T-cell (primary cell): ENCODE measurements at regions not wholly inside any gene's neighbourhood (a gene's known extent, or its start where the extent isn't known, plus 50 kb on each side); places are given as distances from the start of the nearest gene placed in this dataset.

Source experiments
- ATAC-seq, 4 experiments: fragments of 200-7000 bp in 3 of 4; fragments of 150-1000 bp in 1 of 4; cut with Tn5 transposase; replicated peaks in 1 of 4; 1 replicate in 3 of 4; 2 replicates in 1 of 4; pipeline ENCODE4 v1.10.0; 2021; ENCODE audit warnings: moderate library complexity in 3 of 4, mild to moderate bottlenecking in 2 of 4, moderate number of reproducible peaks in 1 of 4
- CTCF ChIA-PET, 2 donors: fragments of 300-600 bp; sonication (Branson Sonifier 250); formaldehyde crosslinking; loops; one replicate each; lab custom pipeline; 2022; ENCODE audit warnings: antibody characterized with exemption in 2 of 2; lab: Charles Lee
- POLR2A ChIA-PET, 2 donors: fragments of 300-600 bp; sonication (Branson Sonifier 250); formaldehyde crosslinking; loops; one replicate each; lab custom pipeline; 2022; ENCODE audit warnings: antibody characterized with exemption in 2 of 2; lab: Charles Lee
- DNase-seq, 35 experiments: peaks; one replicate each; pipeline versions ENCODE4 v3.0.0 to v3.0.0-alpha.2; 2013 to 2023
- H3K27ac ChIP-seq: one replicate; pipeline ENCODE4 v1.5.1; 2013; ENCODE audit warnings: low read length
- H3K27me3 ChIP-seq, 2 experiments: replicated peaks in 1 of 2; 1 replicate in 1 of 2; 2 replicates in 1 of 2; pipeline versions ENCODE4 v1.6.1 to v1.7.0; 2013; ENCODE audit warnings: low read length in 1 of 2, mixed read lengths in 1 of 2; ENCODE audit not compliant: control insufficient read depth in 2 of 2, insufficient read depth in 2 of 2; ENCODE audit errors: extremely low read depth in 1 of 2
- H3K36me3 ChIP-seq, 2 donors: 1 replicate in 1 of 2; 2 replicates in 1 of 2; pipeline versions ENCODE4 v1.6.1 to v1.7.0; 2013; ENCODE audit warnings: low read length in 1 of 2; ENCODE audit not compliant: control insufficient read depth in 2 of 2, insufficient read depth in 1 of 2; ENCODE audit errors: extremely low read depth in 1 of 2
- H3K4me1 ChIP-seq, 2 experiments: 1 replicate in 1 of 2; 2 replicates in 1 of 2; pipeline versions ENCODE4 v1.6.1 to v1.7.0; 2013; ENCODE audit warnings: low read length in 2 of 2, mixed read lengths in 1 of 2; ENCODE audit not compliant: insufficient read depth in 2 of 2, control insufficient read depth in 1 of 2; ENCODE audit errors: extremely low read depth in 1 of 2
- H3K4me3 ChIP-seq, 2 donors: 1 replicate in 1 of 2; 2 replicates in 1 of 2; pipeline versions ENCODE4 v1.5.1 to v1.7.0; 2013; ENCODE audit warnings: mild to moderate bottlenecking in 2 of 2, low read length in 1 of 2, moderate library complexity in 1 of 2; ENCODE audit not compliant: control insufficient read depth in 1 of 2; ENCODE audit errors: extremely low read depth in 1 of 2
- H3K9me3 ChIP-seq: 2 replicates; pipeline ENCODE4 v1.7.0; 2013
- H3K27ac Mint-ChIP-seq, 2 donors: one replicate each; pipeline ENCODE4 v1.8.0; 2020 to 2021; ENCODE audit warnings: mild to moderate bottlenecking in 2 of 2, mixed read lengths in 2 of 2
- H3K27me3 Mint-ChIP-seq, 2 donors: one replicate each; pipeline ENCODE4 v1.8.0; 2021 to 2022; ENCODE audit warnings: mixed read lengths in 2 of 2
- H3K36me3 Mint-ChIP-seq: one replicate; pipeline ENCODE4 v1.8.0; 2021; ENCODE audit warnings: mixed read lengths
- H3K4me1 Mint-ChIP-seq, 3 donors: one replicate each; pipeline ENCODE4 v1.8.0; 2020 to 2022; ENCODE audit warnings: mixed read lengths in 3 of 3, mild to moderate bottlenecking in 1 of 3
- H3K4me3 Mint-ChIP-seq, 3 donors: one replicate each; pipeline ENCODE4 v1.8.0; 2020 to 2022; ENCODE audit warnings: mild to moderate bottlenecking in 3 of 3, mixed read lengths in 3 of 3, moderate library complexity in 3 of 3
- H3K9me3 Mint-ChIP-seq, 3 donors: one replicate each; pipeline ENCODE4 v1.8.0; 2020 to 2022; ENCODE audit warnings: mixed read lengths in 3 of 3
- WGBS: methylation state at CpG from one replicate; pipeline ENCODE4 v1.1.5; 2013; ENCODE audit warnings: missing lambda C conversion rate; ENCODE audit not compliant: insufficient coverage; 5-methylcytosine and 5-hydroxymethylcytosine counted together

- H3K9me3 Mint-ChIP-seq = peaks cover 2 to 8% (median 6%) of the 10 kb centered on the region in 3 donors
- H3K4me3 Mint-ChIP-seq = no peak overlapping the region
- DNase-seq (no peak), ATAC-seq (no peak)
- H3K27ac Mint-ChIP-seq = no peak overlapping the region
- no peaks in the 10 kb centered on the region for H3K9me3 ChIP-seq
- H3K27me3 ChIP-seq = peaks cover 0 to 14% of the 10 kb centered on the region in 2 experiments
- WGBS = 100% methylated on average over 1 of the region's 2 CpGs
- POLR2A ChIA-PET = no interaction called here
- H3K36me3 ChIP-seq = no peaks in the 10 kb centered on the region
- no peak overlapping the region for H3K27ac ChIP-seq
- CTCF ChIA-PET = no interaction called here
- H3K27me3 Mint-ChIP-seq = peaks cover 10 to 23% of the 10 kb centered on the region in 2 donors
- H3K4me1 ChIP-seq = no peaks in the 10 kb centered on the region
- H3K36me3 Mint-ChIP-seq = no peaks in the 10 kb centered on the region
- H3K4me3 ChIP-seq = no peak overlapping the region
- H3K4me1 Mint-ChIP-seq = no peaks in the 10 kb centered on the region
These were observed 89.9 kb upstream of the DHX15 start for GRCh38 chr4:24674279-24674678.

DNA sequence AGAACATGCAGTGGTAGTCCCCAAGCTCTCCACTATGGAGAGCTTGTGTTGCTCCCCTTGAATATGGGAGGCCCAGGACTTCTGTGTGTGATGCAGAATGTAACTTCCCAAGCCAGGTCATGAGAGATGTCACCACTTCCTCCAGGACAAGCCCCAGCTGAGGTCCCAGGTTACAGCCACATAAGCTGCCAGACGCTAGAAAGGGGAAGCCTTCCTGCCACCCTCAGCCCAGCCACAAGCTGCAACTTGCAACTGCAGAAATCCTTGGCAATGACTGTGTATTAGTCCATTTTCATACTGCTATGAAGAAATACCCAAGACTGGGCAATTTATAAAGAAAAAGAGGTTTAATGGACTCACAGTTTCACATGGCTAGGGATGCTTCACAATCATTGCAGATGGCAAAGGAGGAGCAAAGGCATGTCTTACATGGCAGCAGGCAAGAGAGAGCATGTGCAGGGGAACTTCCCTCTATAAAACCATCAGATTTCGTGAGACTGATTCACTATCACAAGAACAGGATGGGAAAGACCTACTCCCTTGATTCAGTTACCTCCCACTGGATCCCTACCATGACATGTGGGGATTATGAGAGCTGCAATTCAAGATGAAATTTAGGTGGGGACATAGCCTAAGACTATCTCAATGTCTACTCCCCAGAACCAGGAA is 91.5 kb upstream of the DHX15 start:
- Histone ChIP-seq H3K9me3 (no peaks in the 10 kb centered on the region), H3K27ac (no peak overlapping the region), H3K27me3 (peaks cover 0 to 15% of the 10 kb centered on the region in 2 experiments), H3K4me1 (no peaks in the 10 kb centered on the region), H3K4me3 (no peak overlapping the region), H3K36me3 (no peaks in the 10 kb centered on the region)
- no CpG with 5 or more reads among the region's 2 CpGs for WGBS
- H3K27ac Mint-ChIP-seq = no peak overlapping the region
- ATAC-seq (no peak), DNase-seq (no peak)
- peaks cover 16 to 30% of the 10 kb centered on the region in 2 donors for H3K27me3 Mint-ChIP-seq
- no peaks in the 10 kb centered on the region for H3K4me1 Mint-ChIP-seq
- no peaks in the 10 kb centered on the region for H3K36me3 Mint-ChIP-seq
- H3K4me3 Mint-ChIP-seq = no peak overlapping the region
- H3K9me3 Mint-ChIP-seq = peaks cover 2 to 8% (median 6%) of the 10 kb centered on the region in 3 donors
- ChIA-PET CTCF (interaction anchor here in 1 of 2 donors (1.1 kb wide), 1 partner anchor 9 kb away, joined by 3 read pairs; no protein-coding TSS in a partner anchor), POLR2A (no interaction called here)

DNA sequence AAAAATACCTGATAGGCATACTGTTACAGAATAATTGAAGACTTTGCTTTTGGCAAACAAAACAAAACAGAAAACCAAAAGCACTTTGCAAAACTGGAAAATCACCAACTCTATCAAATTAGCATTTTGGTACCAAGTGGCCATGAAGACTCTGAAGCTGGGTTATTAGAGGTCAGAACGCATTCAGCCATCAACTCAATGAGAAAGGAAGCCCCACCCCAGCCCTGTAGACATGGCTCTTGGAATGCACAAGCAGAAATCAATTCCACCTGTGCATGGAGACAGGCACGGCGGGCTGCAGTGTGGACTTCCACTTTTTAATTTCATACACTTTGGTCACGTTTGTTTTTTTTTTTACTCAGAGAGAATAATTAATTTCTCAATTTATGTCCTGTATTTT is 93.6 kb upstream of the DHX15 start:
- Mint-ChIP-seq H3K9me3 (peaks cover 2 to 8% (median 6%) of the 10 kb centered on the region in 3 donors), H3K36me3 (no peaks in the 10 kb centered on the region), H3K27ac (no peak overlapping the region), H3K27me3 (peaks cover 20 to 34% of the 10 kb centered on the region in 2 donors), H3K4me1 (no peaks in the 10 kb centered on the region), H3K4me3 (no peak overlapping the region)
- H3K4me1 ChIP-seq = no peaks in the 10 kb centered on the region
- H3K4me3 ChIP-seq = no peak overlapping the region
- ChIA-PET POLR2A (interaction anchor here in 1 of 2 donors (0.6 kb wide), 1 partner anchor 13 kb away, joined by 3 read pairs; no protein-coding TSS in a partner anchor), CTCF (no interaction called here)
- H3K36me3 ChIP-seq = no peaks in the 10 kb centered on the region
- ATAC-seq (no peak), DNase-seq (no peak)
- no peaks in the 10 kb centered on the region for H3K9me3 ChIP-seq
- WGBS = 20% methylated on average over 1 of the region's 4 CpGs
- peaks cover 0 to 16% of the 10 kb centered on the region in 2 experiments for H3K27me3 ChIP-seq
- no peak overlapping the region for H3K27ac ChIP-seq

DNA sequence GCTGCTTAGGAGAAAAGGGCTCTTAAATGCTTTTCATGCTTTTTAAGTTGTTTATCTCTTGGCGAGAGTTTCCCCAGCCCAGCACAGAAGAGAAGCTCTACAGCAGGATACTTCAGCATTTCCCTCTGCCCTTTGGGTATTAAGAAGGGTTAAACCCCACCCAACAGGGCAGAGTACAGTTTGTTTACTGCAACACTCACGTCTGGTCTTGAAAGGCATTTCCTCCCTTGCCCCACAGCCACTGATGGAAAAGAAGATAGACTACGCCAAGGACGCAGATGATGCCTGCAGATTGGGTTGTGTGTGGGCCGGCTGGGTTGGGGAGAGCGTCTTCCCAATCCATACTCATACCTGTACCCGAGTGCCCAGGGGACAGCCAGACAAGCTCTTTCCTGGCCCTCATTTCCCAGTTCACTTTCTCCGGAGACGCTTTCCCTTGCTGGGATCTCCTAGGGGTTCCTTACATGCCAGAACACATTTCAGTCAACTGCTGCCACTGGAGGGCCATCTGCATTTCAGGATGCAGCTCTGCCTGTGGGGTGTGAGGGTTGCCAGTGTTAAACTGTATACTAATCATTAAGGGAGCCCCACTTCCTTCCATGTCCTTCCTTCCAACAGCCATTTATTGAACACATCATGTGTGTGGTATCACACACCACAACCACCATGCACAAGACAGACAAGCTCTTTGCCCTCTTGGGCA is 96.5 kb upstream of the DHX15 start:
- CTCF ChIA-PET = no interaction called here
- H3K27me3 Mint-ChIP-seq = peaks cover 20 to 31% of the 10 kb centered on the region in 2 donors
- ATAC-seq (no peak), DNase-seq (peak in 1 of 35 experiments; percentile 11)
- Histone ChIP-seq H3K27me3 (peaks cover 0 to 8% of the 10 kb centered on the region in 2 experiments), H3K27ac (no peak overlapping the region), H3K9me3 (no peaks in the 10 kb centered on the region), H3K4me3 (no peak overlapping the region), H3K36me3 (no peaks in the 10 kb centered on the region), H3K4me1 (no peaks in the 10 kb centered on the region)
- H3K9me3 Mint-ChIP-seq = peaks cover under 1 to 4% (median 2%) of the 10 kb centered on the region in 3 donors
- 58% methylated on average over 5 of the region's 9 CpGs for WGBS
- H3K4me3 Mint-ChIP-seq = no peak overlapping the region
- H3K4me1 Mint-ChIP-seq = no peaks in the 10 kb centered on the region
- H3K27ac Mint-ChIP-seq = no peak overlapping the region
- POLR2A ChIA-PET = no interaction called here
- H3K36me3 Mint-ChIP-seq = no peaks in the 10 kb centered on the region

DNA sequence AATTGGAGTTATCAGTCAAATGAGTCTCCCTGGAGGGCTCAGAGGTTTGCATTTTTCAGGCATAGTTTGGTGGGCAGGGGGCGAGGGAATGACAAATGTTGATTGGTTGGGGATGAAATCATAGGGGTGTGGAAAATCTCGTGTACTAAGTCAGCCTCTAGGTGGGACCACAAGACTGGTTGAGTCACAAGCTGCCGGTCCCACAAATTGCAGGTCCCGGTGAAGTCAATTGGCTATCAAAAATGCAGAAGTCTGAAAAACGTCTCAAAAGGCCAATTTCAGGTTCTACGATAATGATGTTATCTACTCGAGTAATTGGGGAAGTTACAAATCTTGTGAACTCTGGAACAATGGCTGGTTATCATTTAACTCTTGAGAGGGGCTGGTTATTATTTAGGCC is 98.8 kb upstream of the DHX15 start:
- 33% methylated on average over 6 of the region's 7 CpGs for WGBS
- Mint-ChIP-seq H3K9me3 (no peaks in the 10 kb centered on the region), H3K4me3 (no peak overlapping the region), H3K36me3 (no peaks in the 10 kb centered on the region), H3K27ac (no peak overlapping the region), H3K27me3 (peaks cover 20 to 23% of the 10 kb centered on the region in 2 donors), H3K4me1 (no peaks in the 10 kb centered on the region)
- ATAC-seq (no peak), DNase-seq (peak in 1 of 35 experiments; percentile 1)
- peaks cover 0 to 8% of the 10 kb centered on the region in 2 experiments for H3K27me3 ChIP-seq
- ChIA-PET CTCF (no interaction called here), POLR2A (no interaction called here)
- no peak overlapping the region for H3K4me3 ChIP-seq
- H3K4me1 ChIP-seq = no peaks in the 10 kb centered on the region
- no peak overlapping the region for H3K27ac ChIP-seq
- no peaks in the 10 kb centered on the region for H3K9me3 ChIP-seq
- no peaks in the 10 kb centered on the region for H3K36me3 ChIP-seq

- H3K36me3 Mint-ChIP-seq = no peaks in the 10 kb centered on the region
- CTCF ChIA-PET = no interaction called here
- ATAC-seq (no peak), DNase-seq (peak in 2 of 35 experiments; percentile 1 to 6)
- Histone ChIP-seq H3K4me1 (no peaks in the 10 kb centered on the region), H3K27ac (no peak overlapping the region), H3K9me3 (no peaks in the 10 kb centered on the region), H3K36me3 (no peaks in the 10 kb centered on the region), H3K27me3 (peaks cover 0 to 2% of the 10 kb centered on the region in 2 experiments), H3K4me3 (no peak overlapping the region)
- H3K4me3 Mint-ChIP-seq = no peak overlapping the region
- no peak overlapping the region for H3K27ac Mint-ChIP-seq
- POLR2A ChIA-PET = no interaction called here
- peaks cover 0 to 6% (median 0%) of the 10 kb centered on the region in 3 donors for H3K9me3 Mint-ChIP-seq
- 80% methylated on average over 3 of the region's 13 CpGs for WGBS
- peaks cover 9 to 10% of the 10 kb centered on the region in 2 donors for H3K27me3 Mint-ChIP-seq
- H3K4me1 Mint-ChIP-seq = no peaks in the 10 kb centered on the region
These were observed 102.7 kb upstream of the DHX15 start for GRCh38 chr4:24686866-24687692.
